ENCODE measurements at regions not wholly inside any gene's neighbourhood (a gene's known extent, or its start where the extent isn't known, plus 50 kb on each side); places are given as distances from the start of the nearest gene placed in this dataset.

GRCh38 chr2:118246726-118247125 lies 158.5 kb downstream of the INSIG2 start:
- TF ChIP-seq CTCF (IDR thresholded peaks at IDR 0.05; ENCODE audit: poor library complexity, severe bottlenecking) (no peak), REST (IDR thresholded peaks at IDR 0.05; ENCODE audit: borderline replicate concordance) (no peak), EZH2 (IDR thresholded peaks at IDR 0.05; ENCODE audit: borderline replicate concordance, insufficient read depth, low read length, poor library complexity, severe bottlenecking) (no peak), POLR2AphosphoS5 (IDR thresholded peaks at IDR 0.05) (no peak), EP300 (conservative IDR thresholded peaks at IDR 0.05; ENCODE audit: poor library complexity, severe bottlenecking) (no peak), TAF1 (IDR thresholded peaks at IDR 0.05; ENCODE audit: low read depth) (no peak)
